ENCODE measurements at regions not wholly inside any gene's neighbourhood (a gene's known extent, or its start where the extent isn't known, plus 50 kb on each side); places are given as distances from the start of the nearest gene placed in this dataset.

- no peak overlapping the region for H3K4me2 ChIP-seq (ENCODE audit: low read length)
- H3K36me3 ChIP-seq (ENCODE audit: control insufficient read depth, low read length), result no peaks in the 10 kb centered on the region
- TF ChIP-seq EZH2phosphoT487 (IDR thresholded peaks at IDR 0.05; ENCODE audit: borderline replicate concordance, low read length) (no peak), CTCF (IDR thresholded peaks at IDR 0.05; ENCODE audit: low read depth, low read length, poor library complexity, severe bottlenecking) (no peak)
- H4K20me1 ChIP-seq (ENCODE audit: control insufficient read depth, insufficient read depth, low read depth, low read length), result no peaks in the 10 kb centered on the region
- no peaks in the 10 kb centered on the region for H3F3A ChIP-seq (ENCODE audit: control insufficient read depth, insufficient read depth)
- H3K79me2 ChIP-seq (ENCODE audit: control insufficient read depth, low read length), result no peaks in the 10 kb centered on the region
- no peaks in the 10 kb centered on the region for H3K9me3 ChIP-seq (ENCODE audit: control insufficient read depth, insufficient read depth, low read length)
- H3K27me3 ChIP-seq (ENCODE audit: control insufficient read depth, low read length), result peaks cover 2% of the 10 kb centered on the region; the same call in 1 of the 2 replicates
- no peaks in the 10 kb centered on the region for H3K9me2 ChIP-seq (replicated peaks; ENCODE audit: control insufficient read depth, low read length)
- H3K4me3 ChIP-seq (ENCODE audit: low read length), result no peak overlapping the region
- no peaks in the 10 kb centered on the region for H3K4me1 ChIP-seq (ENCODE audit: control insufficient read depth, low read length)
- no peak overlapping the region for H3K27ac ChIP-seq (ENCODE audit: low read depth, low read length)
Observed at GRCh38 chr10:8401531-8401930, 347.0 kb downstream of the GATA3 start.

GRCh38 chr10:8402576-8402975 lies 348.1 kb downstream of the GATA3 start:
- no peaks in the 10 kb centered on the region for H3K36me3 ChIP-seq (ENCODE audit: control insufficient read depth, low read length)
- no peaks in the 10 kb centered on the region for H3K4me1 ChIP-seq (ENCODE audit: control insufficient read depth, low read length)
- TF ChIP-seq CTCF (IDR thresholded peaks at IDR 0.05; ENCODE audit: low read depth, low read length, poor library complexity, severe bottlenecking) (no peak), EZH2phosphoT487 (IDR thresholded peaks at IDR 0.05; ENCODE audit: borderline replicate concordance, low read length) (no peak)
- no peak overlapping the region for H3K4me3 ChIP-seq (ENCODE audit: low read length)
- H4K20me1 ChIP-seq (ENCODE audit: control insufficient read depth, insufficient read depth, low read depth, low read length), result no peaks in the 10 kb centered on the region
- H3K79me2 ChIP-seq (ENCODE audit: control insufficient read depth, low read length), result no peaks in the 10 kb centered on the region
- no peaks in the 10 kb centered on the region for H3F3A ChIP-seq (ENCODE audit: control insufficient read depth, insufficient read depth)
- H3K9me2 ChIP-seq (replicated peaks; ENCODE audit: control insufficient read depth, low read length), result no peaks in the 10 kb centered on the region
- H3K27ac ChIP-seq (ENCODE audit: low read depth, low read length), result no peak overlapping the region
- no peaks in the 10 kb centered on the region for H3K9me3 ChIP-seq (ENCODE audit: control insufficient read depth, insufficient read depth, low read length)
- H3K27me3 ChIP-seq (ENCODE audit: control insufficient read depth, low read length), result peaks cover 2% of the 10 kb centered on the region; the same call in 1 of the 2 replicates
- H3K4me2 ChIP-seq (ENCODE audit: low read length), result no peak overlapping the region

- peaks cover 2% of the 10 kb centered on the region; the same call in 1 of the 2 replicates for H3K27me3 ChIP-seq (ENCODE audit: control insufficient read depth, low read length)
- no peaks in the 10 kb centered on the region for H3K79me2 ChIP-seq (ENCODE audit: control insufficient read depth, low read length)
- no peaks in the 10 kb centered on the region for H4K20me1 ChIP-seq (ENCODE audit: control insufficient read depth, insufficient read depth, low read depth, low read length)
- no peaks in the 10 kb centered on the region for H3K9me2 ChIP-seq (replicated peaks; ENCODE audit: control insufficient read depth, low read length)
- H3K4me1 ChIP-seq (ENCODE audit: control insufficient read depth, low read length), result no peaks in the 10 kb centered on the region
- H3K27ac ChIP-seq (ENCODE audit: low read depth, low read length), result no peak overlapping the region
- no peak overlapping the region for H3K4me2 ChIP-seq (ENCODE audit: low read length)
- no peaks in the 10 kb centered on the region for H3F3A ChIP-seq (ENCODE audit: control insufficient read depth, insufficient read depth)
- H3K9me3 ChIP-seq (ENCODE audit: control insufficient read depth, insufficient read depth, low read length), result no peaks in the 10 kb centered on the region
- no peaks in the 10 kb centered on the region for H3K36me3 ChIP-seq (ENCODE audit: control insufficient read depth, low read length)
- no peak for TF ChIP-seq EZH2phosphoT487 (IDR thresholded peaks at IDR 0.05; ENCODE audit: borderline replicate concordance, low read length)
- TF ChIP-seq CTCF (IDR thresholded peaks at IDR 0.05; ENCODE audit: low read depth, low read length, poor library complexity, severe bottlenecking), result no peak
- H3K4me3 ChIP-seq (ENCODE audit: low read length), result no peak overlapping the region
Observed at GRCh38 chr10:8403711-8404371, 349.4 kb downstream of the GATA3 start.

All from DOHH2 (cell line).